WTC11 (cell line): ENCODE measurements at regions not wholly inside any gene's neighbourhood (a gene's known extent, or its start where the extent isn't known, plus 50 kb on each side); places are given as distances from the start of the nearest gene placed in this dataset.

Experiments
- ATAC-seq: fragments of 200-7000 bp; cut with Tn5 transposase; 2 replicates; pipeline ENCODE4 v1.10.0; 2021; ENCODE audit warnings: mild to moderate bottlenecking, moderate library complexity
- CTCF ChIA-PET: fragments of 300-600 bp; sonication (Branson Sonifier 250); formaldehyde crosslinking; loops from one replicate; lab custom pipeline; 2021; ENCODE audit warnings: antibody characterized with exemption; lab: Charles Lee
- POLR2A ChIA-PET: fragments of 350-600 bp; sonication (Branson Sonifier 250); formaldehyde crosslinking; loops from one replicate; lab custom pipeline; 2021; ENCODE audit warnings: antibody characterized with exemption; lab: Charles Lee
- DNase-seq: peaks from one replicate; pipeline ENCODE4 v3.0.0; 2021; ENCODE audit warnings: low spot score
- H3K27ac Mint-ChIP-seq: 2 replicates; pipeline ENCODE4 v1.8.0; 2021; ENCODE audit warnings: mixed read lengths
- H3K27me3 Mint-ChIP-seq: 2 replicates; pipeline ENCODE4 v1.8.0; 2021; ENCODE audit warnings: low read depth, mild to moderate bottlenecking, moderate library complexity, mixed read lengths
- H3K36me3 Mint-ChIP-seq: 2 replicates; pipeline ENCODE4 v1.8.0; 2021; ENCODE audit warnings: mixed read lengths
- H3K4me1 Mint-ChIP-seq: 2 replicates; pipeline ENCODE4 v1.8.0; 2022; ENCODE audit warnings: mixed read lengths
- H3K4me3 Mint-ChIP-seq: 2 replicates; pipeline ENCODE4 v1.8.0; 2021; ENCODE audit warnings: mild to moderate bottlenecking, moderate library complexity, mixed read lengths
- H3K9me3 Mint-ChIP-seq: 2 replicates; pipeline ENCODE4 v1.8.0; 2021; ENCODE audit warnings: mixed read lengths
- AFF4 ChIP-seq: sonication (generic); formaldehyde crosslinking; IDR thresholded peaks from 2 replicates; pipeline ENCODE4 v1.8.1; 2023; ENCODE audit warnings: mild to moderate bottlenecking, missing genetic modification reagents, borderline replicate concordance
- CDX4 ChIP-seq: fragments of 250-450 bp; sonication (Bioruptor Pico); IDR thresholded peaks from 2 replicates; pipeline ENCODE4 v1.9.0; 2021; ENCODE audit warnings: moderate library complexity, mild to moderate bottlenecking, inconsistent platforms, borderline replicate concordance
- E2F1 ChIP-seq: sonication (generic); formaldehyde crosslinking; IDR thresholded peaks from 2 replicates; pipeline ENCODE4 v1.8.0; 2022; ENCODE audit warnings: mild to moderate bottlenecking, missing genetic modification reagents
- ERG ChIP-seq: fragments of 250-450 bp; sonication (Bioruptor Pico); IDR thresholded peaks from 2 replicates; pipeline ENCODE4 v1.8.0; 2021; ENCODE audit warnings: mild to moderate bottlenecking
- HMGA2 ChIP-seq: fragments of 250-450 bp; sonication (Bioruptor Pico); IDR thresholded peaks from 2 replicates; pipeline ENCODE4 v1.4.0; 2021; ENCODE audit warnings: mild to moderate bottlenecking, moderate library complexity
- NR3C1 ChIP-seq: sonication (generic); formaldehyde crosslinking; conservative IDR thresholded peaks from 2 replicates; pipeline ENCODE4 v1.8.1; 2023; ENCODE audit warnings: low read depth, mild to moderate bottlenecking, missing genetic modification reagents
- RELA ChIP-seq: sonication (generic); formaldehyde crosslinking; IDR thresholded peaks from 2 replicates; pipeline ENCODE4 v1.8.1; 2022; ENCODE audit warnings: missing genetic modification reagents, mild to moderate bottlenecking, borderline replicate concordance
- TEAD1 ChIP-seq: sonication (generic); formaldehyde crosslinking; IDR thresholded peaks from 2 replicates; pipeline ENCODE4 v1.8.0; 2022; ENCODE audit warnings: mild to moderate bottlenecking, missing genetic modification reagents
- TEAD4 ChIP-seq: sonication (generic); formaldehyde crosslinking; IDR thresholded peaks from 2 replicates; pipeline ENCODE4 v1.8.0; 2022; ENCODE audit warnings: mild to moderate bottlenecking, missing genetic modification reagents
- TP53 ChIP-seq: sonication (generic); formaldehyde crosslinking; IDR thresholded peaks from 2 replicates; pipeline ENCODE4 v1.8.1; 2023; ENCODE audit warnings: mild to moderate bottlenecking, missing genetic modification reagents
- USF2 ChIP-seq: sonication (generic); formaldehyde crosslinking; IDR thresholded peaks from 2 replicates; pipeline ENCODE4 v1.8.1; 2023; ENCODE audit warnings: mild to moderate bottlenecking, missing genetic modification reagents, moderate library complexity
- ZBTB43 ChIP-seq: sonication (generic); formaldehyde crosslinking; IDR thresholded peaks from 2 replicates; pipeline ENCODE4 v1.8.1; 2023; ENCODE audit warnings: mild to moderate bottlenecking, missing genetic modification reagents
- ZMAT4 ChIP-seq: fragments of 250-450 bp; sonication (Bioruptor Pico); IDR thresholded peaks from 2 replicates; pipeline ENCODE4 v1.9.0; 2021; ENCODE audit warnings: mild to moderate bottlenecking
- ZNF263 ChIP-seq: sonication (generic); formaldehyde crosslinking; IDR thresholded peaks from 2 replicates; pipeline ENCODE4 v1.8.1; 2022; ENCODE audit warnings: low read depth, mild to moderate bottlenecking, moderate library complexity, missing genetic modification reagents
- ZNF281 ChIP-seq: sonication (generic); formaldehyde crosslinking; IDR thresholded peaks from 2 replicates; pipeline ENCODE4 v1.8.0; 2023; ENCODE audit warnings: mild to moderate bottlenecking, missing genetic modification reagents
- ZNF423 ChIP-seq: fragments of 250-450 bp; sonication (Bioruptor Pico); IDR thresholded peaks from 2 replicates; pipeline ENCODE4 v2.1.2; 2022; ENCODE audit warnings: mild to moderate bottlenecking, moderate library complexity
- ZNF425 ChIP-seq: fragments of 250-450 bp; sonication (Bioruptor Pico); conservative IDR thresholded peaks from 2 replicates; pipeline ENCODE4 v1.9.0; 2021; ENCODE audit warnings: mild to moderate bottlenecking
- ZNF671 ChIP-seq: fragments of 250-450 bp; sonication (Bioruptor Pico); IDR thresholded peaks from 2 replicates; pipeline ENCODE4 v1.8.0; 2021; ENCODE audit warnings: mild to moderate bottlenecking

GRCh38 chr2:131754929-131755720 is 227.4 kb downstream of the CCDC74A start:
- Mint-ChIP-seq H3K4me1 (no peaks in the 10 kb centered on the region), H3K27ac (no peak overlapping the region), H3K36me3 (peaks cover 9% of the 10 kb centered on the region), H3K27me3 (no peaks in the 10 kb centered on the region), H3K4me3 (no peak overlapping the region), H3K9me3 (peaks cover 14% of the 10 kb centered on the region)
- ATAC-seq (no peak), DNase-seq (no peak)
- CTCF ChIA-PET = no interaction called here
- POLR2A ChIA-PET = no interaction called here
- TF ChIP-seq ZMAT4 (no peak), ZNF263 (CRISPR knock-in tag) (no peak), ZBTB43 (CRISPR knock-in tag) (no peak), ZNF281 (CRISPR knock-in tag) (no peak), ZNF671 (CRISPR knock-in tag) (no peak), TEAD4 (CRISPR knock-in tag) (no peak), RELA (CRISPR knock-in tag) (no peak), AFF4 (CRISPR knock-in tag) (no peak), TP53 (CRISPR knock-in tag) (no peak), ZNF423 (CRISPR knock-in tag) (no peak), HMGA2 (CRISPR knock-in tag) (no peak), CDX4 (CRISPR knock-in tag) (no peak), E2F1 (CRISPR knock-in tag) (no peak), TEAD1 (CRISPR knock-in tag) (no peak), ERG (CRISPR knock-in tag) (no peak), USF2 (CRISPR knock-in tag) (no peak), NR3C1 (CRISPR knock-in tag) (no peak), ZNF425 (no peak)
